Chondrocyte (in vitro differentiated cells): ENCODE measurements at regions not wholly inside any gene's neighbourhood (a gene's known extent, or its start where the extent isn't known, plus 50 kb on each side); places are given as distances from the start of the nearest gene placed in this dataset.

ENCODE experiments used
- DNase-seq: peaks from one replicate; pipeline ENCODE4 v3.0.0; 2021; ENCODE audit warnings: mixed read lengths, low spot score
- H3K27ac Mint-ChIP-seq: one replicate; pipeline ENCODE4 v1.8.0; 2021; ENCODE audit warnings: mild to moderate bottlenecking, moderate library complexity, mixed read lengths; ENCODE audit not compliant: unreplicated experiment
- H3K27me3 Mint-ChIP-seq: 2 replicates; pipeline ENCODE4 v1.8.0; 2021; ENCODE audit warnings: low read depth, mixed read lengths
- H3K36me3 Mint-ChIP-seq: 2 replicates; pipeline ENCODE4 v1.8.0; 2021; ENCODE audit warnings: low read depth, mixed read lengths
- H3K4me1 Mint-ChIP-seq: 2 replicates; pipeline ENCODE4 v1.8.0; 2021; ENCODE audit warnings: low read depth, mild to moderate bottlenecking, mixed read lengths
- H3K4me3 Mint-ChIP-seq: one replicate; pipeline ENCODE4 v1.8.0; 2021; ENCODE audit warnings: mild to moderate bottlenecking, moderate library complexity, mixed read lengths; ENCODE audit not compliant: unreplicated experiment
- H3K9me3 Mint-ChIP-seq: 2 replicates; pipeline ENCODE4 v1.8.0; 2021; ENCODE audit warnings: low read depth, mixed read lengths
- CTCF ChIP-seq: fragments of 200-600 bp; sonication (generic); IDR thresholded peaks from 2 replicates; pipeline ENCODE4 v1.5.0; 2021; ENCODE audit warnings: antibody characterized with exemption, mild to moderate bottlenecking, moderate library complexity

- H3K4me3 Mint-ChIP-seq: no peak overlapping the region
- no peaks in the 10 kb centered on the region for H3K4me1 Mint-ChIP-seq
- H3K9me3 Mint-ChIP-seq: peaks cover 23% of the 10 kb centered on the region
- peaks cover 12% of the 10 kb centered on the region for H3K27me3 Mint-ChIP-seq
- H3K27ac Mint-ChIP-seq: no peak overlapping the region
- no peak for TF ChIP-seq CTCF
- no peak for DNase-seq
- no peaks in the 10 kb centered on the region for H3K36me3 Mint-ChIP-seq
Measured at GRCh38 chr18:42137693-42138375, 182.8 kb downstream of the PIK3C3 start.

- no peak for DNase-seq
- no peak overlapping the region for H3K4me3 Mint-ChIP-seq
- H3K4me1 Mint-ChIP-seq: no peaks in the 10 kb centered on the region
- TF ChIP-seq CTCF: no peak
- H3K9me3 Mint-ChIP-seq: peaks cover 37% of the 10 kb centered on the region
- no peak overlapping the region for H3K27ac Mint-ChIP-seq
- H3K36me3 Mint-ChIP-seq: no peaks in the 10 kb centered on the region
- H3K27me3 Mint-ChIP-seq: peaks cover 8% of the 10 kb centered on the region
Measured at GRCh38 chr18:42141439-42141838, 186.4 kb downstream of the PIK3C3 start.

GRCh38 chr18:42155024-42155423 lies 200.0 kb downstream of the PIK3C3 start:
- peaks cover 9% of the 10 kb centered on the region for H3K4me1 Mint-ChIP-seq
- peaks cover 2% of the 10 kb centered on the region for H3K27me3 Mint-ChIP-seq
- no peak for TF ChIP-seq CTCF
- no peak overlapping the region for H3K4me3 Mint-ChIP-seq
- no peak overlapping the region for H3K27ac Mint-ChIP-seq
- H3K9me3 Mint-ChIP-seq: no peaks in the 10 kb centered on the region
- no peak for DNase-seq
- H3K36me3 Mint-ChIP-seq: no peaks in the 10 kb centered on the region

- no peak for DNase-seq
- Mint-ChIP-seq H3K4me1 (peaks cover 9% of the 10 kb centered on the region), H3K4me3 (no peak overlapping the region), H3K9me3 (no peaks in the 10 kb centered on the region), H3K36me3 (no peaks in the 10 kb centered on the region), H3K27me3 (peaks cover 2% of the 10 kb centered on the region), H3K27ac (no peak overlapping the region)
- no peak for TF ChIP-seq CTCF
Measured at GRCh38 chr18:42156281-42156680, 201.2 kb downstream of the PIK3C3 start.

GRCh38 chr18:42157420-42157819 lies 202.4 kb downstream of the PIK3C3 start:
- H3K36me3 Mint-ChIP-seq: no peaks in the 10 kb centered on the region
- no peaks in the 10 kb centered on the region for H3K27me3 Mint-ChIP-seq
- no peak overlapping the region for H3K27ac Mint-ChIP-seq
- peaks cover 4% of the 10 kb centered on the region for H3K9me3 Mint-ChIP-seq
- DNase-seq: no peak
- peaks cover 9% of the 10 kb centered on the region for H3K4me1 Mint-ChIP-seq
- H3K4me3 Mint-ChIP-seq: no peak overlapping the region
- no peak for TF ChIP-seq CTCF
